ENCODE measurements at regions not wholly inside any gene's neighbourhood (a gene's known extent, or its start where the extent isn't known, plus 50 kb on each side); places are given as distances from the start of the nearest gene placed in this dataset.
"Not testable (repeated sequence)": the region's sequence is repeated elsewhere in the genome, so short reads cannot be mapped to it uniquely, and the experiment has no call there.

GRCh38 chr1:116851189-116851588 lies 58.5 kb upstream of the PTGFRN start:
- DNase-seq (ENCODE audit: low spot score) = not testable (repeated sequence)

DNA sequence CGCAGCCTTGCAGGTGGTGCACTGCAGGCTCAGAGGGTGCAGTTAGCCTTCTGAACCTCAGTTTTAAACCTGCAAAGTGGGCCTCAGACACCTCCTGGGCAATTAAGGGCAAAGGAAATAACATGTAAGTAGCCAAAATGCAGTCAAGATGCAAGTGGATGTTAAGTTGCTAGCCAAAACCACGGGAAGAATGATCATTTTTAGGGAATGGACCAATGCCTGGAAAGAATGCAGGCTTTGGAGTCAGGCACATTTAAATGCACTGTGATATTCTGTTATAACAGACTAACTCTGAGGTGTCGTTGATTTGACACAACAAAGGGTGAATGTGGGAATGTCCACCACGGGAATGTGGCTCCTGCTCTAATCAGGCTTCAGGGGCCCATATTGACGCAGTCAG lies 57.9 kb upstream of the PTGFRN start:
- no peak for DNase-seq (ENCODE audit: low spot score)

DNA sequence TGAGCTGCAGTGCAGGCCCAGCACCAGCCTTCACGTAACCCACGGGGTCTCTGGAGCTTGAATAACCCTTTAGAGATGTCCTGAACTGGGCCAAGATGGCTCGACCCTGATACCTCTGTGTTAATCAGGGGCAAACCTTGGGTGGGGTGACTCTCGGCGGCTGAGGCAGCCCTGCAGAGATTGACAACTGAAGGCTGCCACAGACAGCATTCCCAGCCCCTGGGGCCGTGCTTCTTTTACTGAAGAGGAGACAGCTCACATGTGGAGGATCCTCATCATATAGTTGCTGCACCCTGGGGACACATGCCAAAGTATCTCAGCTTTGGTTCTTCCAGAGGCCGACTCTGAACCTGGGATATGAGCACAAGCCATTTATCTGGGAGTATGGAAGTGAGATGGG lies 57.3 kb upstream of the PTGFRN start:
- DNase-seq (ENCODE audit: low spot score) = no peak

DNA sequence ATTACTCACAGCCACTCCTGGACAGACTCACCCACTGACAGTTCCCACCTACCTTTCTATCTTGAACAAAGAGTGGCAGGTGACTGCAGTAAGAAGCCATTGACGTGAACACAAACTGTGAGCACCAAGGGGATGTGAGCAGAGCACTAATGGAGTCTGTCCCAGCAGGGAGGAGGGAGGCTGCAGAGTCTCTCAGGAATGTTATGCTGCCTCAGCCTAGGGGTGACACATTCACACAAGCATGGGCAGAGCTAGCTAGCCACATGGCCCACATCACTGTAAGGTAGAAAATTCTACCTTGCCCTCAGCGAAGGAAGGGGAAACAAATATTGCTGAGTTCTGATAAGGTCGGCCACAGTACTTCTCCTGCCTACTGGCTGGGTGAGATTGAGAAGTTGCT lies 56.8 kb upstream of the PTGFRN start:
- DNase-seq (ENCODE audit: low spot score) = no peak

GRCh38 chr1:116853680-116854402 lies 55.9 kb upstream of the PTGFRN start:
- peak; percentile 72 for DNase-seq (ENCODE audit: low spot score)

DNA sequence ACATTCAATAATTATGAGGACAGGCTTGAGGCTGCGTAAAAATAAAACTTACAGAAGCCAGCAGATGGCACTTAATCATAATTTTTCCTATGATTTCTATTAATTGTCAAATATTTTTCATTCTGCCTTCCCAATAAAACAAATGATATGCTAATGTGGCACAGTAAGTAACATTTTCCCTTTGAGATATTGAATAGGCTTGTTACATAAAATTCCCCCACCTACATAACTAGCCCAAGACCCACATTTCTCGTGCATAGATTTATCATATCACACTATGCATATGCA lies 55.4 kb upstream of the PTGFRN start:
- DNase-seq (ENCODE audit: low spot score) = no peak

DNA sequence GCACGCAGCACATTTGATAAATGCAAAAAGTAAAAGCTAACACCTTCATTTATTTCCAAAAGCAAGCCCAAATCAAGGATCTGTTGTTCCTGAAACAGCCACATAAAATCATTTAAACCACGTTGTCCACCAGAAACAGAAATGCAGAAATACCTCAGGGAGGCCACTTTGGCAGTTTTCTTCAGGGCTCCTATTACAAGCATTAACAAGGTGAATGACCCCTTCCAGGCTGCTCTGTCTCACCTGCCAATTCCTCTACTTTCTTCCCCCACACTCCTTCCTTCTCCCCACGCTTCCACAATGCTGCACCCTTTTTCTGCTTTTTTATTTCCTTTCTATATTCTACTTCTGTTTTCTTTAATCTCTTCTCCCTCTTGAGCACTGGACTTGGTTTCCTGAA lies 55.0 kb upstream of the PTGFRN start:
- no peak for DNase-seq (ENCODE audit: low spot score)

DNA sequence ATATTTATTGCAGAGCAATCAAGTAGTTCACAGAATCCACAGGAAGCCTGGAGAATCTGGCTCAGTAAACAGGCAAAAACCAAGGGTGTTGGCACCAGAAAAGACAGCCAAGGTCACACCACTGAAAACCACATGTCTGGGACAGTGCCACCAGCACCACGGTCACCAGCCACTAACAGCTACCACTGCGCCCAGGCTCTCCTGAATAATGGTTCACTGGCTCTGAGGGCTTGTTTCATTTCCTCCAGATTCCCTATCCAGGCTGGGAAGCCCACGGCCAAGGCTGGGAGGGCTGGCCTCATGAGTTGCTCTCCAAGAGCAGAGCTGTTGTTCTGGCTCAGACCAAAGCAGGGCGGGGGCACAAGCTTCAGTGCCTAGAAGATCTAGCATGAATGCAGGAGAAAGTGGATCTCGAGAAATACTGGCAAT lies 54.5 kb upstream of the PTGFRN start:
- DNase-seq (ENCODE audit: low spot score) = peak; percentile 58

GRCh38 chr1:116855773-116856201 lies 53.9 kb upstream of the PTGFRN start:
- DNase-seq (ENCODE audit: low spot score) = peak; percentile 52

DNA sequence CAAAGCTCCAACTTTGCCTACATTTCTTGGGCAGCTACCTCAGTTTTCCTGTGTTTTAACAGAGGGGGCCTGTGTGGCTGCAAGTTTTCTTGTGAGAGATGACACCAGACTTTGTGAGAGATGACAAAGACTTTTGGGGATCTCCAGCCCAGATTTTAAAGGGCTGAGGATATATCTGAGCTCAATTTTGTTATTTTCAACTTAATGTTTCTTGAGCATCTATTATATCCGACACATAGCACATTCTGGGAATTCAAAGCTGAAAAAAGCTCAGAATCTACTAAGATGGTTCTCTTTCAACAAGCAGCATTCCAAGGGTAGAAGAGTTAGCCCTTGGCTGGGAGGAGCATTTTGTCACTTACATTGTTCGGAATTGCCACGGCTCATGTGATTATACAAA lies 53.4 kb upstream of the PTGFRN start:
- DNase-seq (ENCODE audit: low spot score) = no peak

DNA sequence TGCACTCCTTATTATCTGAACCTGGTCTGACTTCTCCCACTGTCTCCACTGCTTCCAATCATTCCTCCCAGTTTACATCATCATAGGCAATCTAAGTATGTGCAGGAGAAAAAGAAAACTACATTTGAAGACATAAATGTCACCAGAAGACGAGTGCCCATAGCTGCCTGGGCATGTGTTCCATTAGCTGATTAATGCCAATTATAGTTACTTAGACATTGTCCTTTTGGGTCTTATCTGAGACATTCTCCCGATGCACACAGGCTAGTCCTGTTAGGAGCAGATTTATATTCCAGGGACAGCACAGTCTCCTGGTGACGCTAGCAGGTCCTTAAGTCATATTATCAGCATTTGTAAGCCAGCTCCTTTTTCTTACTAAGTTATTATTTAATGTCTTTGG lies 52.6 kb upstream of the PTGFRN start:
- no peak for DNase-seq (ENCODE audit: low spot score)
